ENCODE measurements at regions not wholly inside any gene's neighbourhood (a gene's known extent, or its start where the extent isn't known, plus 50 kb on each side); places are given as distances from the start of the nearest gene placed in this dataset.

DNA sequence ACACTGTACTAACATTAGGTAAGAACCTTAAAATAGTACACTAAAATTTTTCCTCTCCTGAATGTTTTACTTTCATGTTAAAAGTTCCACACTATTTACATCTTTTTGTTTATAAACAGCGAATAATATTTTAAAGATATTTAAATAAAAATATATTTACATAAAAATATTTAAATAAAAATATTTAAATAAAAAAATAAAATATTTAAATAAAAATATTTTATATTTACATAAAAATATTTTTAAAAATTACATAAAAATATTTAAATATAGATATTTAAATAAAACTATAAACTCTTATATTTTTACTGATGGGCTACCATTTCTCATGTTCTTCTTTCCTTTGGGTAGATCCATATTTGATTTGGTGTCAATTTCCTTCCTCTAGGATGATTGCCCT, 619.0 kb downstream of the ANKRD7 start:
- TF ChIP-seq CTCF (IDR thresholded peaks at IDR 0.05; ENCODE audit: unreplicated experiment): no peak
- no peaks in the 10 kb centered on the region for H3K9me3 Mint-ChIP-seq (ENCODE audit: unreplicated experiment)
- no peaks in the 10 kb centered on the region for H3K4me1 Mint-ChIP-seq (ENCODE audit: unreplicated experiment)
- no peak for DNase-seq (ENCODE audit: low spot score)
- H3K4me3 Mint-ChIP-seq (ENCODE audit: unreplicated experiment): no peak overlapping the region
- no peaks in the 10 kb centered on the region for H3K36me3 Mint-ChIP-seq (ENCODE audit: low read depth, unreplicated experiment)
- no peak overlapping the region for H3K27ac Mint-ChIP-seq (ENCODE audit: unreplicated experiment)
- H3K27me3 Mint-ChIP-seq (ENCODE audit: unreplicated experiment): no peaks in the 10 kb centered on the region

GRCh38 chr7:118844748-118845147, 620.2 kb downstream of the ANKRD7 start:
- no peak overlapping the region for H3K4me3 Mint-ChIP-seq (ENCODE audit: unreplicated experiment)

DNA sequence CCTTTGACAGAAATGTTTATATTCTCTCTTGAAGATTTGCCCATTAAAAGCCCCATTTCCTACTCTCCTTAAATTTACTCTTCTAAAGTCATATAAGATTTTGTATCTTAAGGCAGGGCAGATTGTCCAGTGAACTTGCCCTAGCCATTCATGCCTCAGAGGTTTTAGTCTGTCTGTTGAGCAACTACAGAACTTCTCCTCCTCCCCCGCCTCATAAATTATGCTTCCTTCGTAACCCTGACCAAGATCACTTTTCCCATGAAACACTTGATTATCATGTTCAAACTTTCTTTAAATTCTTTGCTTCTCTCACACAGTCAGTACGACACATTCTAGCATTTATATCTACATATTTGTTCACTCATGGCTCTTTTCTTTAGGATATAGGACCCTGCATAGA, 621.3 kb downstream of the ANKRD7 start:
- no peak for TF ChIP-seq CTCF (IDR thresholded peaks at IDR 0.05; ENCODE audit: unreplicated experiment)
- Mint-ChIP-seq H3K4me1 (ENCODE audit: unreplicated experiment) (no peaks in the 10 kb centered on the region), H3K27me3 (ENCODE audit: unreplicated experiment) (no peaks in the 10 kb centered on the region), H3K36me3 (ENCODE audit: low read depth, unreplicated experiment) (no peaks in the 10 kb centered on the region), H3K4me3 (ENCODE audit: unreplicated experiment) (no peak overlapping the region), H3K27ac (ENCODE audit: unreplicated experiment) (no peak overlapping the region), H3K9me3 (ENCODE audit: unreplicated experiment) (no peaks in the 10 kb centered on the region)
- DNase-seq (ENCODE audit: low spot score): no peak

More at GRCh38 chr7:118844748-118845147, 620.2 kb downstream of the ANKRD7 start:
- Mint-ChIP-seq H3K4me1 (ENCODE audit: unreplicated experiment) (no peaks in the 10 kb centered on the region), H3K27me3 (ENCODE audit: unreplicated experiment) (no peaks in the 10 kb centered on the region), H3K36me3 (ENCODE audit: low read depth, unreplicated experiment) (no peaks in the 10 kb centered on the region), H3K27ac (ENCODE audit: unreplicated experiment) (no peak overlapping the region), H3K9me3 (ENCODE audit: unreplicated experiment) (no peaks in the 10 kb centered on the region)
- TF ChIP-seq CTCF (IDR thresholded peaks at IDR 0.05; ENCODE audit: unreplicated experiment): no peak
- no peak for DNase-seq (ENCODE audit: low spot score)

DNA sequence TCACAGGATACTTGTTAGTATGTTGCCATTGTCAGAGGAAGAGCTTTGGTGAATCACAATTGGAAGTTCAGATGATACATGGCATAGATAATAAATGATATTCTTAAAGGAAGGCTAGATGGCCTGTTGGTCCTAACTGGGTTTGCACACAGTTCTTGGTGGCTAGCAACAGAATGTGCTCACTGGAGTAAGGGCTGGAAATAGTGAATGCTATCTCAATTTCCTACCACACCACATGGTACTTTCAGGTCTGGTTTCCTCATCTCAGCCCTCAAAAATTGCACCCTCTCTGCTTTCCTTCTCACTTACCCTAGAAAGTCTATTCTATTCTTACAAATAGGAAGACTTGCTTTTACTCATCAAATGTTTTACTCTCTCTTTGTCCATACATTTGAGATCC, 622.5 kb downstream of the ANKRD7 start:
- Mint-ChIP-seq H3K27ac (ENCODE audit: unreplicated experiment) (no peak overlapping the region), H3K36me3 (ENCODE audit: low read depth, unreplicated experiment) (no peaks in the 10 kb centered on the region), H3K4me1 (ENCODE audit: unreplicated experiment) (no peaks in the 10 kb centered on the region), H3K27me3 (ENCODE audit: unreplicated experiment) (no peaks in the 10 kb centered on the region), H3K9me3 (ENCODE audit: unreplicated experiment) (no peaks in the 10 kb centered on the region), H3K4me3 (ENCODE audit: unreplicated experiment) (no peak overlapping the region)
- DNase-seq (ENCODE audit: low spot score): no peak
- no peak for TF ChIP-seq CTCF (IDR thresholded peaks at IDR 0.05; ENCODE audit: unreplicated experiment)

GRCh38 chr7:118855290-118855689, 630.8 kb downstream of the ANKRD7 start:
- no peak for TF ChIP-seq CTCF (IDR thresholded peaks at IDR 0.05; ENCODE audit: unreplicated experiment)
- peak overlapping the region; percentile 96 for H3K27ac Mint-ChIP-seq (ENCODE audit: unreplicated experiment)
- H3K9me3 Mint-ChIP-seq (ENCODE audit: unreplicated experiment): no peaks in the 10 kb centered on the region
- H3K4me1 Mint-ChIP-seq (ENCODE audit: unreplicated experiment): peaks cover 22% of the 10 kb centered on the region
- no peaks in the 10 kb centered on the region for H3K36me3 Mint-ChIP-seq (ENCODE audit: low read depth, unreplicated experiment)
- no peak overlapping the region for H3K4me3 Mint-ChIP-seq (ENCODE audit: unreplicated experiment)
- H3K27me3 Mint-ChIP-seq (ENCODE audit: unreplicated experiment): peaks cover 4% of the 10 kb centered on the region
- no peak for DNase-seq (ENCODE audit: low spot score)
